PFSK-1 (cell line): ENCODE measurements at regions not wholly inside any gene's neighbourhood (a gene's known extent, or its start where the extent isn't known, plus 50 kb on each side); places are given as distances from the start of the nearest gene placed in this dataset.

ENCODE experiments used
- FOXP2 ChIP-seq: optimal IDR thresholded peaks from 2 replicates; pipeline ENCODE3; 2011; ENCODE audit warnings: borderline replicate concordance, control low read depth, inconsistent platforms; ENCODE audit not compliant: insufficient read depth; ENCODE audit errors: extremely low read length, extremely low read depth
- POLR2AphosphoS5 ChIP-seq: IDR thresholded peaks from 2 replicates; pipeline ENCODE4 v1.6.1; 2012; ENCODE audit warnings: low read depth, mild to moderate bottlenecking, control low read depth, low read length, moderate library complexity
- REST ChIP-seq, 2 experiments: IDR thresholded peaks; 2 replicates each; pipeline versions ENCODE4 v1.6.1 to v1.8.0; 2011 to 2012; ENCODE audit warnings: low read depth in 2 of 2, low read length in 2 of 2, control low read depth in 1 of 2, inconsistent platforms in 1 of 2, mild to moderate bottlenecking in 1 of 2, moderate library complexity in 1 of 2; ENCODE audit not compliant: insufficient read depth in 1 of 2
- TAF1 ChIP-seq: IDR thresholded peaks from 2 replicates; pipeline ENCODE4 v1.6.1; 2012; ENCODE audit warnings: low read length, control low read depth, borderline replicate concordance; ENCODE audit not compliant: insufficient read depth

- TF ChIP-seq REST (IDR thresholded peaks at IDR 0.05; ENCODE audit: insufficient read depth in 1 of 2, low read depth in 2 of 2, low read length in 2 of 2) (no peak), FOXP2 (no peak), POLR2AphosphoS5 (no peak), TAF1 (no peak)
These were observed 237.3 kb downstream of the TMEM167A start for GRCh38 chr5:82839881-82840280.
